HepG2 (cell line): ENCODE measurements at regions not wholly inside any gene's neighbourhood (a gene's known extent, or its start where the extent isn't known, plus 50 kb on each side); places are given as distances from the start of the nearest gene placed in this dataset.

ENCODE experiments used
- ATAC-seq: fragments of 200-7000 bp; cut with Tn5 transposase; 3 replicates; pipeline ENCODE4 v1.9.1; 2020; ENCODE audit warnings: mild to moderate bottlenecking, moderate library complexity
- BruUV-seq: library from RNA; stranded (reverse); fragments of 400-500 nt; replicated peaks from 2 replicates; lab custom pipeline; 2021; lab: Mats Ljungman, UMichigan
- CTCF ChIA-PET: fragments of 300-600 bp; formaldehyde crosslinking; extraction: SDS; loops from one replicate; lab custom pipeline; 2021; ENCODE audit warnings: low total read pairs, inconsistent platforms, low intra/inter-chr PET ratio; lab: Yijun Ruan, JAX
- POLR2A ChIA-PET: fragments of 350-600 bp; sonication (Branson Sonifier 250); formaldehyde crosslinking; loops from one replicate; lab custom pipeline; 2020; ENCODE audit warnings: antibody characterized with exemption, inconsistent platforms; lab: Yijun Ruan, JAX
- DNase-seq: peaks from one replicate; pipeline ENCODE4 v3.0.0-alpha.2; 2015; ENCODE audit warnings: low spot score
- FAIRE-seq: peaks from 3 replicates; lab custom pipeline; 2011; peaks lifted over from hg19 to GRCh38; lab: Jason Lieb, UNC
- H2AFZ ChIP-seq: one replicate; pipeline ENCODE4 v1.6.1; 2011; ENCODE audit warnings: low read length, inconsistent platforms
- H3K27ac ChIP-seq: fragments of 300-600 bp; 3 replicates; pipeline ENCODE4 v1.8.0; 2011; ENCODE audit warnings: mixed run types, mild to moderate bottlenecking, mixed read lengths, low read length, inconsistent platforms; ENCODE audit not compliant: insufficient read depth; ENCODE audit errors: extremely low read length
- H3K27me3 ChIP-seq, 2 experiments: fragments of 200-600 bp in 1 of 2; 2 replicates in 1 of 2; 3 replicates in 1 of 2; pipeline versions ENCODE4 v1.6.0 to v1.8.0; 2011; ENCODE audit warnings: low read length in 2 of 2, mild to moderate bottlenecking in 2 of 2, moderate library complexity in 2 of 2, inconsistent platforms in 1 of 2; ENCODE audit not compliant: insufficient read depth in 2 of 2, control insufficient read depth in 1 of 2
- H3K36me3 ChIP-seq, 2 experiments: fragments of 200-600 bp in 1 of 2; replicated peaks in 1 of 2; 2 replicates in 1 of 2; 3 replicates in 1 of 2; pipeline versions ENCODE4 v1.5.1 to v1.8.0; 2011; ENCODE audit warnings: low read length in 2 of 2, inconsistent platforms in 1 of 2; ENCODE audit not compliant: insufficient read depth in 2 of 2, control insufficient read depth in 1 of 2
- H3K4me1 ChIP-seq: 2 replicates; pipeline ENCODE4 v1.5.1; 2012; ENCODE audit warnings: low read length, inconsistent platforms; ENCODE audit not compliant: insufficient read depth
- H3K4me2 ChIP-seq: 2 replicates; pipeline ENCODE4 v1.6.0; 2011; ENCODE audit warnings: low read depth, low read length, inconsistent platforms
- H3K4me3 ChIP-seq, 3 experiments: fragments of 200-600 bp in 1 of 3; sonication (generic), shearing (Covaris generic) in 1 of 3; replicated peaks in 1 of 3; 2 replicates each; pipeline ENCODE4 v1.5.1; 2011 to 2016; ENCODE audit warnings: low read length in 3 of 3, inconsistent platforms in 2 of 3, low read depth in 2 of 3, mild to moderate bottlenecking in 2 of 3, control low read depth in 1 of 3, mixed read lengths in 1 of 3; ENCODE audit not compliant: insufficient read depth in 1 of 3
- H3K79me2 ChIP-seq: one replicate; pipeline ENCODE4 v1.6.1; 2011; ENCODE audit warnings: low read length, inconsistent platforms; ENCODE audit not compliant: insufficient read depth
- H3K9ac ChIP-seq: 2 replicates; pipeline ENCODE4 v1.6.0; 2011; ENCODE audit warnings: mild to moderate bottlenecking, low read depth, low read length, inconsistent platforms; ENCODE audit not compliant: insufficient read depth
- H3K9me3 ChIP-seq: 2 replicates; pipeline ENCODE4 v1.5.1; 2012; ENCODE audit warnings: mild to moderate bottlenecking, low read length
- H4K20me1 ChIP-seq: 2 replicates; pipeline ENCODE4 v1.6.0; 2011; ENCODE audit warnings: inconsistent platforms, mild to moderate bottlenecking, low read length, moderate library complexity; ENCODE audit not compliant: insufficient read depth
- KLF16 ChIP-seq, 2 experiments: sonication (generic) in 1 of 2; formaldehyde crosslinking in 1 of 2; IDR thresholded peaks; 2 replicates each; pipeline versions ENCODE4 v1.6.1 to v1.8.0; 2016 to 2023; ENCODE audit warnings: missing genetic modification reagents in 2 of 2, missing compliant biosample characterization in 1 of 2
- NFIC ChIP-seq: IDR thresholded peaks from 2 replicates; pipeline ENCODE4 v1.6.1; 2012; ENCODE audit warnings: mild to moderate bottlenecking, low read length, inconsistent platforms
- ZFAT ChIP-seq: sonication (generic); formaldehyde crosslinking; conservative IDR thresholded peaks from 2 replicates; pipeline ENCODE4 v1.8.1; 2023; ENCODE audit warnings: missing genetic modification reagents, inconsistent platforms
- ZFP36 ChIP-seq: fragments of 150-350 bp; IDR thresholded peaks from 2 replicates; pipeline ENCODE4 v1.6.1; 2018; ENCODE audit warnings: borderline replicate concordance, low read length, low read depth; ENCODE audit not compliant: partially characterized antibody
- ZNF260 ChIP-seq: sonication (generic); formaldehyde crosslinking; IDR thresholded peaks from 2 replicates; pipeline ENCODE4 v1.4.0; 2020; ENCODE audit warnings: missing genetic modification reagents, low read depth, mild to moderate bottlenecking, borderline replicate concordance
- ZNF33B ChIP-seq: sonication (generic); formaldehyde crosslinking; IDR thresholded peaks from 2 replicates; pipeline ENCODE4 v1.5.1; 2020; ENCODE audit warnings: mild to moderate bottlenecking, missing genetic modification reagents
- ZNF619 ChIP-seq: sonication (generic); formaldehyde crosslinking; IDR thresholded peaks from 2 replicates; pipeline ENCODE4 v1.4.0; 2020; ENCODE audit warnings: mild to moderate bottlenecking, missing genetic modification reagents
- ZNF678 ChIP-seq: sonication (generic); formaldehyde crosslinking; IDR thresholded peaks from 2 replicates; pipeline ENCODE4 v1.4.0; 2020; ENCODE audit warnings: mild to moderate bottlenecking, missing genetic modification reagents
- WGBS: methylation state at CpG from one replicate; pipeline ENCODE4 v1.1.6; 2017; ENCODE audit warnings: low lambda C conversion rate; 5-methylcytosine and 5-hydroxymethylcytosine counted together
- in situ Hi-C: cut with HindIII; loops from 2 replicates; pipeline ENCODE4 v1.10.0; 2017; ENCODE audit warnings: low pct_unique_long_range_greater_than_20kb; ENCODE audit not compliant: extremely low pct_ligation_motif_present
- intact Hi-C: fragments of 100-400 bp; cut with micrococcal nuclease; formaldehyde crosslinking; loops from one replicate; pipeline ENCODE4 v1.10.0; 2022; ENCODE audit not compliant: unreplicated experiment
- TF ChIP-seq, protein P1 (sequence below): sonication (generic); formaldehyde crosslinking; IDR thresholded peaks from 2 replicates; pipeline ENCODE4 v1.5.0; 2020; ENCODE audit warnings: missing genetic modification reagents, mild to moderate bottlenecking, borderline replicate concordance
- TF ChIP-seq, protein P2 (sequence below): sonication (generic); formaldehyde crosslinking; IDR thresholded peaks from 2 replicates; pipeline ENCODE4 v1.4.0; 2020; ENCODE audit warnings: missing genetic modification reagents, borderline replicate concordance

DNA sequence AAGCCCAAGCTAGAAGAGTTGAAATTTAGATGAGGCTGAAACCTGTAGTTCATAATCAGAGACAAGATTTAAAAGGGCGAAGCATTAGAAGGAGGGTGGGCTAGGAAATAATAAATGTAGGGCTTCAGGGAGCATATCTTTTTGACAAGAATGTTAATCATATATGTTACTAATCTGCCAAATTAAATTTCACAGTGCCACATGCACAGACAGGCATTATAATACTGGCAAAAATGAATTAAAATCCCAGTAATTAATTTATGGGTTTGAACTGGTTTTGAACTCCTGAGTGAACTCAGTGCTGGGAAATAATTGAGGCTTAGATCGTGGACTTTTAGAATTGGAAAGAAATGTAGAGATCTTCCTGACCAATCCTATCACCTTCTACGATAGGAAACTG, 383.5 kb upstream of the IL12A start:
- H2AFZ ChIP-seq = no peak overlapping the region
- 25% methylated on average over 3 of the region's 3 CpGs for WGBS
- no peaks in the 10 kb centered on the region for H4K20me1 ChIP-seq
- intact Hi-C loops (no loop called here), in situ Hi-C loops (no loop called here)
- no peak for DNase-seq
- no peak for TF ChIP-seq ZNF33B
- no peak for TF ChIP-seq ZFAT (CRISPR knock-in tag)
- TF ChIP-seq, protein P1, sequence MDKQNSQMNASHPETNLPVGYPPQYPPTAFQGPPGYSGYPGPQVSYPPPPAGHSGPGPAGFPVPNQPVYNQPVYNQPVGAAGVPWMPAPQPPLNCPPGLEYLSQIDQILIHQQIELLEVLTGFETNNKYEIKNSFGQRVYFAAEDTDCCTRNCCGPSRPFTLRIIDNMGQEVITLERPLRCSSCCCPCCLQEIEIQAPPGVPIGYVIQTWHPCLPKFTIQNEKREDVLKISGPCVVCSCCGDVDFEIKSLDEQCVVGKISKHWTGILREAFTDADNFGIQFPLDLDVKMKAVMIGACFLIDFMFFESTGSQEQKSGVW = no peak
- no peak for TF ChIP-seq ZFP36
- no peak for TF ChIP-seq NFIC
- TF ChIP-seq ZNF260 = no peak
- TF ChIP-seq ZNF678 = no peak
- TF ChIP-seq ZNF619 (CRISPR knock-in tag) = no peak
- TF ChIP-seq, protein P2, sequence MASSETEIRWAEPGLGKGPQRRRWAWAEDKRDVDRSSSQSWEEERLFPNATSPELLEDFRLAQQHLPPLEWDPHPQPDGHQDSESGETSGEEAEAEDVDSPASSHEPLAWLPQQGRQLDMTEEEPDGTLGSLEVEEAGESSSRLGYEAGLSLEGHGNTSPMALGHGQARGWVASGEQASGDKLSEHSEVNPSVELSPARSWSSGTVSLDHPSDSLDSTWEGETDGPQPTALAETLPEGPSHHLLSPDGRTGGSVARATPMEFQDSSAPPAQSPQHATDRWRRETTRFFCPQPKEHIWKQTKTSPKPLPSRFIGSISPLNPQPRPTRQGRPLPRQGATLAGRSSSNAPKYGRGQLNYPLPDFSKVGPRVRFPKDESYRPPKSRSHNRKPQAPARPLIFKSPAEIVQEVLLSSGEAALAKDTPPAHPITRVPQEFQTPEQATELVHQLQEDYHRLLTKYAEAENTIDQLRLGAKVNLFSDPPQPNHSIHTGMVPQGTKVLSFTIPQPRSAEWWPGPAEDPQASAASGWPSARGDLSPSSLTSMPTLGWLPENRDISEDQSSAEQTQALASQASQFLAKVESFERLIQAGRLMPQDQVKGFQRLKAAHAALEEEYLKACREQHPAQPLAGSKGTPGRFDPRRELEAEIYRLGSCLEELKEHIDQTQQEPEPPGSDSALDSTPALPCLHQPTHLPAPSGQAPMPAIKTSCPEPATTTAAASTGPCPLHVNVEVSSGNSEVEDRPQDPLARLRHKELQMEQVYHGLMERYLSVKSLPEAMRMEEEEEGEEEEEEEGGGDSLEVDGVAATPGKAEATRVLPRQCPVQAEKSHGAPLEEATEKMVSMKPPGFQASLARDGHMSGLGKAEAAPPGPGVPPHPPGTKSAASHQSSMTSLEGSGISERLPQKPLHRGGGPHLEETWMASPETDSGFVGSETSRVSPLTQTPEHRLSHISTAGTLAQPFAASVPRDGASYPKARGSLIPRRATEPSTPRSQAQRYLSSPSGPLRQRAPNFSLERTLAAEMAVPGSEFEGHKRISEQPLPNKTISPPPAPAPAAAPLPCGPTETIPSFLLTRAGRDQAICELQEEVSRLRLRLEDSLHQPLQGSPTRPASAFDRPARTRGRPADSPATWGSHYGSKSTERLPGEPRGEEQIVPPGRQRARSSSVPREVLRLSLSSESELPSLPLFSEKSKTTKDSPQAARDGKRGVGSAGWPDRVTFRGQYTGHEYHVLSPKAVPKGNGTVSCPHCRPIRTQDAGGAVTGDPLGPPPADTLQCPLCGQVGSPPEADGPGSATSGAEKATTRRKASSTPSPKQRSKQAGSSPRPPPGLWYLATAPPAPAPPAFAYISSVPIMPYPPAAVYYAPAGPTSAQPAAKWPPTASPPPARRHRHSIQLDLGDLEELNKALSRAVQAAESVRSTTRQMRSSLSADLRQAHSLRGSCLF (CRISPR knock-in tag) = no peak
- no peak for TF ChIP-seq KLF16 (CRISPR knock-in tag; IDR thresholded peaks at IDR 0.05)
- no peak overlapping the region for H3K4me2 ChIP-seq
- H3K27me3 ChIP-seq = no peaks in the 10 kb centered on the region
- H3K9ac ChIP-seq = no peak overlapping the region
- peaks cover 18% of the 10 kb centered on the region for H3K9me3 ChIP-seq
- no peaks in the 10 kb centered on the region for H3K79me2 ChIP-seq
- CTCF ChIA-PET = no interaction called here
- no TSS peak for BruUV-seq
- no peaks in the 10 kb centered on the region for H3K36me3 ChIP-seq
- no peak overlapping the region for H3K27ac ChIP-seq
- ATAC-seq = no peak
- no peak overlapping the region for H3K4me3 ChIP-seq
- POLR2A ChIA-PET = no interaction called here
- no peaks in the 10 kb centered on the region for H3K4me1 ChIP-seq
- no peak for FAIRE-seq
